Colonic mucosa (tissue), 4 donors: ENCODE measurements at regions not wholly inside any gene's neighbourhood (a gene's known extent, or its start where the extent isn't known, plus 50 kb on each side); places are given as distances from the start of the nearest gene placed in this dataset.

Source experiments
- DNase-seq: peaks from one replicate; pipeline ENCODE4 v3.0.0-alpha.2; 2020
- H3K27ac ChIP-seq: fragments of 200-600 bp; one replicate; pipeline ENCODE4 v1.8.0; 2021
- H3K27me3 ChIP-seq: fragments of 200-600 bp; one replicate; pipeline ENCODE4 v1.8.0; 2021
- H3K36me3 ChIP-seq: fragments of 200-600 bp; one replicate; pipeline ENCODE4 v1.8.0; 2021
- H3K4me1 ChIP-seq: fragments of 200-600 bp; one replicate; pipeline ENCODE4 v1.8.0; 2021; ENCODE audit warnings: mild to moderate bottlenecking
- H3K4me3 ChIP-seq: fragments of 200-600 bp; one replicate; pipeline ENCODE4 v1.8.0; 2021
- H3K9ac ChIP-seq, 2 donors: one replicate each; pipeline ENCODE4 v1.7.0; 2013; ENCODE audit warnings: control low read depth in 2 of 2, low read depth in 2 of 2, low read length in 2 of 2
- H3K9me3 ChIP-seq: fragments of 200-600 bp; one replicate; pipeline ENCODE4 v1.8.0; 2021
- intact Hi-C: fragments of 100-400 bp; cut with DNase I; formaldehyde crosslinking; loops from one replicate; pipeline ENCODE4 v1.14.1; 2022
- TF ChIP-seq, protein P1 (sequence below): fragments of 200-600 bp; IDR thresholded peaks from one replicate; pipeline ENCODE4 v1.8.0; 2022; ENCODE audit warnings: antibody characterized with exemption, mild to moderate bottlenecking
- donor health status: healthy.
- donor health status: DM: no; HTN: no; CAD: no.
- donor health status: DM: no; HTN: no; CAD: no.

DNA sequence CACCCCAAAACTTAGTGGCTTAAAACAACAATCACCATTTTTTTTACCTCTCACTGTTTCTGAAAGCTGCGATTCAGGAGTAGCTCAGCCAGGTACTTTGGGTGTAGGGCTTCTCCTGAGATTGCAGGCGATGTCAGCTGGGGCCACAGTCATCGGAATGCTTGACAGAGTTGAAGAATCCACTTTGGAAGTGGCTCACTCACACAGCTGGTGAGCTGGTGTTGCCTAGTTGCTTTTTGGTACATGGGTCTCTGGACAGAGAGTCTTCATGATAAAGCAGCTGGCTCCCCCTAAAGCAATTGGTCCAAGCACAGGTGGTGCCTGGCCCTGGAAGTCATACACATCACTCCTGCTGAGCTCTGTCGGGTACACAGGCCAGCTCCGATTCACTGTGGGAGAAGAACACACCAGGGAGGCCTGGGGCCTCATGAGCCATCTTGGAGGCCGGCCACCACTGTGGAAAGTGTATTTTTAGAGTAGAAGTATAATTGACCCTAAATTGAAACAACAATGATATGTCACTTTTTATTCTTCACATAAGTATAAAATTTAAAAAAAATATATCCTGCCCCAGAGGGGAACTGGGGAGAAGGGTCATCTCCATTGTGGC, 75.2 kb upstream of the GALNT2 start:
- Histone ChIP-seq H3K9ac (no peak overlapping the region), H3K27me3 (no peaks in the 10 kb centered on the region), H3K36me3 (no peaks in the 10 kb centered on the region), H3K27ac (no peak overlapping the region), H3K9me3 (no peaks in the 10 kb centered on the region), H3K4me1 (no peaks in the 10 kb centered on the region), H3K4me3 (no peak overlapping the region)
- DNase-seq: no peak
- TF ChIP-seq, protein P1, sequence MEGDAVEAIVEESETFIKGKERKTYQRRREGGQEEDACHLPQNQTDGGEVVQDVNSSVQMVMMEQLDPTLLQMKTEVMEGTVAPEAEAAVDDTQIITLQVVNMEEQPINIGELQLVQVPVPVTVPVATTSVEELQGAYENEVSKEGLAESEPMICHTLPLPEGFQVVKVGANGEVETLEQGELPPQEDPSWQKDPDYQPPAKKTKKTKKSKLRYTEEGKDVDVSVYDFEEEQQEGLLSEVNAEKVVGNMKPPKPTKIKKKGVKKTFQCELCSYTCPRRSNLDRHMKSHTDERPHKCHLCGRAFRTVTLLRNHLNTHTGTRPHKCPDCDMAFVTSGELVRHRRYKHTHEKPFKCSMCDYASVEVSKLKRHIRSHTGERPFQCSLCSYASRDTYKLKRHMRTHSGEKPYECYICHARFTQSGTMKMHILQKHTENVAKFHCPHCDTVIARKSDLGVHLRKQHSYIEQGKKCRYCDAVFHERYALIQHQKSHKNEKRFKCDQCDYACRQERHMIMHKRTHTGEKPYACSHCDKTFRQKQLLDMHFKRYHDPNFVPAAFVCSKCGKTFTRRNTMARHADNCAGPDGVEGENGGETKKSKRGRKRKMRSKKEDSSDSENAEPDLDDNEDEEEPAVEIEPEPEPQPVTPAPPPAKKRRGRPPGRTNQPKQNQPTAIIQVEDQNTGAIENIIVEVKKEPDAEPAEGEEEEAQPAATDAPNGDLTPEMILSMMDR: no peak
- intact Hi-C loops: no loop called here

GRCh38 chr1:229993060-229993459, 74.0 kb upstream of the GALNT2 start:
- no peaks in the 10 kb centered on the region for H3K36me3 ChIP-seq
- H3K9ac ChIP-seq: no peak overlapping the region
- no peaks in the 10 kb centered on the region for H3K4me1 ChIP-seq
- H3K27me3 ChIP-seq: no peaks in the 10 kb centered on the region
- intact Hi-C loops: no loop called here
- TF ChIP-seq, protein P1: no peak
- no peak overlapping the region for H3K27ac ChIP-seq
- H3K4me3 ChIP-seq: no peak overlapping the region
- no peaks in the 10 kb centered on the region for H3K9me3 ChIP-seq
- DNase-seq: no peak

GRCh38 chr1:229993894-229994293, 73.1 kb upstream of the GALNT2 start:
- H3K9me3 ChIP-seq: no peaks in the 10 kb centered on the region
- H3K36me3 ChIP-seq: no peaks in the 10 kb centered on the region
- intact Hi-C loops: no loop called here
- no peaks in the 10 kb centered on the region for H3K27me3 ChIP-seq
- H3K4me1 ChIP-seq: no peaks in the 10 kb centered on the region
- no peak overlapping the region for H3K9ac ChIP-seq
- H3K4me3 ChIP-seq: no peak overlapping the region
- no peak for DNase-seq
- H3K27ac ChIP-seq: no peak overlapping the region
- TF ChIP-seq, protein P1: no peak

DNA sequence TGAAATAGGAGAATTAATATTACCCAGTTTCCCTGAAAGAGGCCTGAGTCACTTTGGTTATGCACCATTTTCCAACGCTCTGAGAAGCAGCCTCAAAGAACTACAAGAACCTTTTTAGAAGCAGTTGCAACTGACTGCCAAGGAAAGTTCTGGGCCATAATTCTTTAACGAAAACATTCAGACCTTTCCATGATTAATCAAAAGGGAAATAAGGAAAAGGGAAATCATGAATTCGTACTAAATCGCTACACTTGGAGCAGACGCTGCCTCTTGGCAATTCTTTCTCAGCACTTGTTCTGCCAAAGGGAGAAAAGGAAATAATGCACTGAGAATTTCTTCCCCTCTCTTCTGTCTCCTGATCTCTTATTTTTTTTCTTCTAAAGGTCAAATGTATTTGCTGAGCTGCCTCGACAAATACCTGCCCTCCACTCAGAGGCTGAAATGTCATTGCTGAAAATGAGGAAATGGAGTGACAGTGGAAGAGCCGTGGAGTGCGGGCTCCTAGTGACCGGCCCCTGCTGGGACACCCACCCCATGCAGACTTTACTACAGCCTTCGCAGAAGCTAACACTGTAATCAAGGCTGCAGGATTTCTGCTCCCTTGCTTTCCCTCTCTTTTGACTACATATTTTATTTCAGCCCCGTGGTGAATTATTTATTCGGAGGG, 67.9 kb upstream of the GALNT2 start:
- Histone ChIP-seq H3K4me1 (peaks cover 2% of the 10 kb centered on the region), H3K27ac (no peak overlapping the region), H3K9me3 (no peaks in the 10 kb centered on the region)

GRCh38 chr1:230000493-230001184, 66.4 kb upstream of the GALNT2 start:
- H3K27ac ChIP-seq: no peak overlapping the region

More for the DNA sequence above, 67.9 kb upstream of the GALNT2 start:
- Histone ChIP-seq H3K36me3 (no peaks in the 10 kb centered on the region), H3K27me3 (no peaks in the 10 kb centered on the region), H3K4me3 (no peak overlapping the region), H3K9ac (no peak overlapping the region)
- TF ChIP-seq, protein P1: no peak
- DNase-seq: no peak
- intact Hi-C loops: no loop called here

More at GRCh38 chr1:230000493-230001184, 66.4 kb upstream of the GALNT2 start:
- no peak for DNase-seq
- TF ChIP-seq, protein P1: no peak
- no peak overlapping the region for H3K9ac ChIP-seq
- no peaks in the 10 kb centered on the region for H3K36me3 ChIP-seq
- no peaks in the 10 kb centered on the region for H3K9me3 ChIP-seq
- intact Hi-C loops: no loop called here
- no peaks in the 10 kb centered on the region for H3K27me3 ChIP-seq
- H3K4me1 ChIP-seq: peaks cover 2% of the 10 kb centered on the region
- no peak overlapping the region for H3K4me3 ChIP-seq
